ENCODE measurements at regions not wholly inside any gene's neighbourhood (a gene's known extent, or its start where the extent isn't known, plus 50 kb on each side); places are given as distances from the start of the nearest gene placed in this dataset.

- Histone ChIP-seq H4K8ac (ENCODE audit: extremely low read depth, insufficient read depth, low read length) (no peak overlapping the region), H4K20me1 (replicated peaks in 1 of 2; ENCODE audit: control insufficient read depth in 1 of 2, insufficient read depth in 2 of 2, low read length in 2 of 2) (no peaks in the 10 kb centered on the region), H2BK20ac (ENCODE audit: low read length) (no peak overlapping the region), H2BK12ac (ENCODE audit: low read depth, low read length) (no peak overlapping the region), H3K56ac (replicated peaks; ENCODE audit: insufficient read length, low read depth, low read length) (no peak overlapping the region), H3K27ac (ENCODE audit: low read depth, low read length) (no peak overlapping the region), H2AFZ (ENCODE audit: low read length) (no peak overlapping the region), H4K5ac (ENCODE audit: insufficient read length, low read depth, low read length) (no peak overlapping the region), H3K4me3 (ENCODE audit: extremely low read depth in 1 of 4, insufficient read depth in 2 of 4, low read depth in 3 of 4, low read length in 4 of 4) (no peak overlapping the region), H3K9ac (replicated peaks in 1 of 4; ENCODE audit: extremely low read depth in 1 of 4, low read depth in 3 of 4, low read length in 3 of 4) (no peak overlapping the region), H2AK5ac (ENCODE audit: low read depth, low read length) (no peak overlapping the region), H2BK120ac (replicated peaks; ENCODE audit: low read depth, low read length) (no peak overlapping the region), H2BK5ac (ENCODE audit: low read depth, low read length) (no peak overlapping the region), H3K14ac (ENCODE audit: insufficient read length) (no peak overlapping the region), H3K79me2 (ENCODE audit: control insufficient read depth in 1 of 2, insufficient read depth in 2 of 2, low read length in 2 of 2) (no peaks in the 10 kb centered on the region), H3K79me1 (ENCODE audit: low read depth, low read length) (no peaks in the 10 kb centered on the region), H3K36me3 (ENCODE audit: control insufficient read depth in 2 of 4, insufficient read depth in 4 of 4, low read length in 3 of 4) (no peaks in the 10 kb centered on the region), H3K23ac (ENCODE audit: insufficient read length) (no peak overlapping the region), H3K4me2 (ENCODE audit: insufficient read depth in 1 of 2, low read depth in 2 of 2, low read length in 2 of 2) (no peak overlapping the region), H4K91ac (replicated peaks; ENCODE audit: insufficient read length, low read length) (no peak overlapping the region), H3K4me1 (replicated peaks in 1 of 4; ENCODE audit: control insufficient read depth in 3 of 4, insufficient read depth in 4 of 4, low read length in 3 of 4) (no peaks in the 10 kb centered on the region; a peak in 1 of 7 replicates), H2BK15ac (ENCODE audit: low read length) (no peak overlapping the region), H3K27me3 (replicated peaks in 1 of 4; ENCODE audit: control insufficient read depth in 3 of 4, extremely low read depth in 1 of 4, insufficient read depth in 3 of 4, low read length in 3 of 4) (no peaks in the 10 kb centered on the region), H3K9me3 (ENCODE audit: insufficient read depth in 2 of 2, low read depth in 1 of 2, low read length in 1 of 2) (no peaks in the 10 kb centered on the region), H3K18ac (ENCODE audit: extremely low read depth, low read length) (no peak overlapping the region), H3K23me2 (ENCODE audit: low read depth, low read length) (no peaks in the 10 kb centered on the region), H3K4ac (replicated peaks; ENCODE audit: insufficient read length, low read depth, low read length) (no peak overlapping the region)
- 87% methylated on average over 4 of the region's 4 CpGs; no CpG with 5 or more reads in 1 of the 2 experiments for WGBS, 2 experiments (ENCODE audit: extremely low coverage in 1 of 2, insufficient coverage in 1 of 2, insufficient read length in 1 of 2, insufficient replicate concordance in 2 of 2, low coverage in 1 of 2, low lambda C conversion rate in 2 of 2, missing lambda C conversion rate in 1 of 2)
- CTCF ChIA-PET (ENCODE audit: partially characterized antibody), result interaction anchor here (0.7 to 2.3 kb wide), 10 partner anchors 9 to 290 kb away, joined by 3 to 18 read pairs (median 3); no protein-coding TSS in a partner anchor
- DNase-seq (ENCODE audit: low read depth in 1 of 2, low spot score in 2 of 2) (no peak), FAIRE-seq (no peak)
- TF ChIP-seq JUN (IDR thresholded peaks at IDR 0.05; ENCODE audit: low read depth, low read length) (no peak), NRF1 (IDR thresholded peaks at IDR 0.05; ENCODE audit: low read depth, low read length) (no peak), CTCF (IDR thresholded peaks at IDR 0.05; ENCODE audit: control extremely low read depth in 1 of 3, insufficient read depth in 1 of 3, low read depth in 1 of 3, low read length in 3 of 3) (no peak)
- POLR2A ChIA-PET (ENCODE audit: partially characterized antibody), result no interaction called here
Measured at GRCh38 chr7:124187962-124188361, 155.1 kb upstream of the TMEM229A start.
